DMS53 treated with DMSO at 0.1 percent for 48 hours (cell line): ENCODE measurements at regions not wholly inside any gene's neighbourhood (a gene's known extent, or its start where the extent isn't known, plus 50 kb on each side); places are given as distances from the start of the nearest gene placed in this dataset.
"Not testable (repeated sequence)": the region's sequence is repeated elsewhere in the genome, so short reads cannot be mapped to it uniquely, and the experiment has no call there.

ENCODE experiments used
- DNase-seq: peaks from one replicate; lab custom pipeline; 2025; ENCODE audit not compliant: unreplicated experiment; lab: John Stamatoyannopoulos, UW

DNA sequence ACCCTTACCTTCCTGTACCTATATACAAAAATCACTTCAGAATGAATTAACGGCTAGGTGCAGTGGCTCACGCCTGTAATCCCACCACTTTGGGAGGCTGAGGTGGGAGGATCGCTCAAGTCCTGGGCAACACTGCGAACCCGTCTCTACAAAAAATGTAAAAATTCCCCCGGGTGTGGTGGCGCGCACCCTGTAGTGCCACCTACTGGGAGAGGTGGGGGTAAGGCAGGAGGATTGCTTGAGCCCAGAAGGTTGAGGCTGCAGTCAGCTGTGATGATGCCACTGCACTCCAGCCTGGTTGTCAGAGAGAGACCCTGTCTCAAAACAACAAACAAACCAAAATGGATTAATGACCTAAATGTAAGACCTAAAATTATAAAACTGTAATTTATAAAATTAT, 307.6 kb downstream of the SPATA31A1 start:
- DNase-seq: not testable (repeated sequence)

- DNase-seq: not testable (repeated sequence)
Observed at GRCh38 chr9:39663713-39664112, 308.2 kb downstream of the SPATA31A1 start.

DNA sequence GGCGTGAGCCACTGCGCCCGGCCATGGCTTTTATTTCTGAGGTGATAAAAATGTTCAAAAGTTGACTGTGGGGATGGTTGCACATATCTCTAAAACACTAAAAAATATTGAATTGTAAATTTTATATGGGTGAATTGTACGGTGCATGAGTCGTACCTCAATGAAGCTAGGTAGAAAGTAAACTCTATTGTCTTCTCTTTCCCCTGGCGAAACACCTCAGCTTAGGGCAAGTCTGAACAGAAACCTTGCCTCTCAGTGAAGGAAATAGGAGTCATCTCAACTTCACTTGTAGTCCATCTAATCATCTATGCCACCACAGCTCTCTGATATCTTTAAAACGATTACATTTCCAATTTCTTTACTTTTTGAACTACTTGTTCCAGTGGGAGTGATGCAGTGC, 309.6 kb downstream of the SPATA31A1 start:
- not testable (repeated sequence) for DNase-seq

- DNase-seq: not testable (repeated sequence)
Observed at GRCh38 chr9:39674437-39675210, 319.2 kb downstream of the SPATA31A1 start.

DNA sequence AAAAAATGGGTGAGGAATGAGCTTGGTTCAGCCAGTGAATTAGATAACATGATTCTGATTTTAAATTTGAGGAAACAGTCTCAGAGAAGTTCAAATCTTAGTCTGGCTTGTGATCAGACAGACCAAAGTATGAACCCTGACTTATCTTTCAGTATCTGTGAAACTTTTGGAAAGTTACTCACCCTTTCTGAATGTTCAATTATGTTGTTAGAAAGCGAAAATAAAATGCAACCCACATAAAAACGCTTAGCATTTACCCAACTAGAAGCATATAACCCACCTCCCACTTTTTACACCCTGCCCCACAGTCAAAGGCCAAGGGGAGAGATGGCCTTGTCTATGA, 319.7 kb downstream of the SPATA31A1 start:
- not testable (repeated sequence) for DNase-seq

- DNase-seq: not testable (repeated sequence)
Observed at GRCh38 chr9:39678534-39679263, 323.2 kb downstream of the SPATA31A1 start.

DNA sequence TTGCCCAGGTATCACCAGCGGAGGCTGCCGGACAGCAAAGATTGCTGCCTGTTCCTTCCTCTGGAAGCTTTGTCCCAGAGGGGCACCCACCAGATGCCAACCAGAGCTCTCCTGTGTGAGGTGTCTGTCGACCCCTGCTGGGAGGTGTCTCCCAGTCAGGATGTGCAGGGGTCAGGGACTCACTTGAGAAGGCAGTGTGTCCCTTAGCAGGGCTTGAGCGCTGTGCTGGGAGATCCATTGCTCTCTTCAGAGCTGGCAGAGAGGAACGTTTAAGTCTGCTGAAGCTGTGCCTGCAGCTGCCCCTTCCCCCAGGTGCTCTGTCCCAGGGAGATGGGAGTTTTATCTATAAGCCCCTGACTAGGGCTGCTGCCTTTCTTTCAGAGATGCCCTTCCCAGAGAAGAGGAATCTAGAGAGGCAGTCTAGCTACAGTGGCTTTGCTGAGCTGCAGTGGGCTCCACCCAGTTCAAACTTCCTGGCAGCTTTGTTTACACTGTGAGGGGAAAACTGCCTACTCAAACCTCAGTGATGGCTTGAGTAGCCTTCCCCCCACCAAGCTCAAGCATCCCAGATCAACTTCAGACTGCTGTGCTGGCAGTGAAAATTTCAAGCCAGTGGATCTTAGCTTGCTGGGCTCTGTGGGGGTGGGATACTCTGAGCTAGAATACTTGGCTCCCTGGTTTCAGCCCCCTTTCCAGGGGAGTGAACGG, 325.4 kb downstream of the SPATA31A1 start:
- not testable (repeated sequence) for DNase-seq

DNA sequence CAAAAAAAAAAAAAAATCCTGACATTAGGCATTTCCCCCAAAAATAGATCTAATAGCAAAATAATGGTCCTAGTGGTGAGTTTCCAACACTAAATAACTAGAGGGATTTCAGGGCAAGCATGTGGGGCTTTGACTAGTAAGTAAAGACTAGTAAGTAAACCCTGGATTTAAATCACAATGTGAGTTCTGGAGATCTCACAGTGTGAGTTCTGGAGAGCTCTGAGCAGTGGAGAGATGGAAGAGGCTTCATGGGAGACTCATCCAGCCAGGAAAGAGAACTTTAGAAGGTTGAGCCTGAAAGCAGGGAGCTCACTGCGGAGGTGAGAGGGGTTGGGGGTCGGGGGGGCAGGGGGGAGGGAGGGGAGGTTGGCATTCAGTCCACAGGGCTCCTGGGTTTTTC, 373.4 kb downstream of the SPATA31A1 start:
- DNase-seq: not testable (repeated sequence)

- DNase-seq: not testable (repeated sequence)
Observed at GRCh38 chr9:39744898-39745297, 389.4 kb downstream of the SPATA31A1 start.

DNA sequence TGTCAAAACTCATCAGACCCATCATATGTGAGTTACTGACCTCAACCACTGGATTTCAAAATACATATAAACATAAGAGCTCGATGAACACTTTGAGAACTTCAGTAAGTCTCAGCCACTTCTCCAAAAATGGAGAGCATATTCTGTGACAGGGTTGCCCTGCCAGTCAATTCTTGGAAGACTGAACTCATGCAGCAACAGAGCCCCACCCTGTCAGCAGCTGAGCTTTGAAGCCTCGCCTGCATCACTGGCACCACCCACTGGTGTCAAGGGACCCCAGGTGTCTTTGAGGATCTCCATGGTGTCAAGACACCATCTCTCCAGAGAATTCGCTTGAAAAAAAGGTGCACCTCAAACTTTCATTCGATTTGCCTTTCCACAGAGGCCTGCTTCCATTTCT, 420.1 kb downstream of the SPATA31A1 start:
- not testable (repeated sequence) for DNase-seq

DNA sequence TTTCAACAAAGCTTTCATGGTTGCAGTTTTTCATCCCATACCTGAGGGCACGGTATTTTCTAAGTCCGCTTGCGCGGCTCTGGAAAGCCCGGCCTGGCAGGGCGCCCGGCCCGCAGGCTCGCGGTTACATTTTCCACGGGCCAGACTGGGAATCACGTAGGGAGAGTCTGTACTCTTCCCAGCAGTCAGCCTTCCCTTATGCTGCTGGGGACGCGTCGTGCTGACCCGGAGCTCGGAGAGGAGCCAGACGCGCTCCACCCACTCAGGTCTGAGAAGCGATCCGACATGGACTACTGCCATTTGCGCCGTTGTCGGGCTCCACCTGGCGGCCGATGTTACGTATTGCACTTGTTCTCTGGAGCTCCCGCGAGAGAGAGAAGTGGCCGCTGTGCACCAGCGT, 435.9 kb downstream of the SPATA31A1 start:
- DNase-seq: not testable (repeated sequence)

- not testable (repeated sequence) for DNase-seq
Observed at GRCh38 chr9:39797935-39798334, 442.5 kb downstream of the SPATA31A1 start.

GRCh38 chr9:39799252-39799651, 443.8 kb downstream of the SPATA31A1 start:
- not testable (repeated sequence) for DNase-seq

GRCh38 chr9:39802561-39802960, 447.1 kb downstream of the SPATA31A1 start:
- DNase-seq: not testable (repeated sequence)

DNA sequence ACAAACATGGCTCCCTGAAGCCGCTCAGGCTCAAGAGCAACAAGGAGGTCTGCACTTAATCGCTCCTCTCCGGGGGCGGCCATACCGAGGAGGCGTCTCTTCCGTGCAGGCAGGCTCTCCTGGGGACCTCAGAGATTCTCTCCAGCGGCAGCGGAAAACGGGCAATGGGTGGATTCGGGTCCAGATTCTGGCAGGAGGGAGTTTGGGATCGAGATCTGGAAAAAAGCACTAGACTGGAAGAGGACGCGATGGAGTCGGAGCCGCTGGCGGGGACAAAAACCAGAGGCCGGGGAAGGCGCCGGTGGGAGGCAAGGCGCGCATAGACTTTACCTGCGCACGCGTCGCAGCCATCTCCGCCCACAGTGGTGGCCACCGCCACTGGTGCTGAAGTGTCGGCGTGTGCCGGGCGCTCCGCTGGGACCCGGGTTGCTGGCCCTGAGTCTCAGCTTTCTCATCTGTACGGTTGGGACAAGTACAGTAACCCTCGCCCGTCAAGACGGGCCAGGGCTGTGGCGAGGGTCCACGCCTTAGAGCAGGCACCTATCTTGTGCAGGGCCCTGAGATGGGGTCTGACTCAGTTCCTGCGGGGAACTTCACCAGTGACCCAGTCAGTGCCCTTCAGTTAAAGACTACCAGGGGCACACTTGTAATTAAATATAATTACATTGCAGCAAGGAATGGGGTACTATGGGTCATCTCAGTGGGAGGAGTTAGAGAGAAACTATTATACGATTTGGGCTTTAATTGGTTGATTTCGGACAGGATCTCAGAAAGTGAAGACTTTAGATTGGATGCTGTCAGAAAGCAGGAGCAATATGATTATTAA, 454.1 kb downstream of the SPATA31A1 start:
- peak; percentile 6 for DNase-seq

GRCh38 chr9:39810401-39810800, 454.9 kb downstream of the SPATA31A1 start:
- DNase-seq: not testable (repeated sequence)

- DNase-seq: not testable (repeated sequence)
Observed at GRCh38 chr9:39811615-39812014, 456.1 kb downstream of the SPATA31A1 start.

- not testable (repeated sequence) for DNase-seq
Observed at GRCh38 chr9:39828457-39828856, 473.0 kb downstream of the SPATA31A1 start.
